Eye (tissue), 1 donor: ENCODE measurements at regions not wholly inside any gene's neighbourhood (a gene's known extent, or its start where the extent isn't known, plus 50 kb on each side); places are given as distances from the start of the nearest gene placed in this dataset.

Source experiments
- DNase-seq: peaks from one replicate; pipeline ENCODE4 v3.0.0-alpha.2; 2015

GRCh38 chr10:123581656-123582055 is 84.5 kb upstream of the GPR26 start:
- DNase-seq = no peak

GRCh38 chr10:123582084-123582989 is 83.8 kb upstream of the GPR26 start:
- DNase-seq = peak; percentile 95

- DNase-seq = peak; percentile 93
These were observed 82.3 kb upstream of the GPR26 start for GRCh38 chr10:123583639-123584418.

GRCh38 chr10:123584419-123584775 is 81.8 kb upstream of the GPR26 start:
- DNase-seq = no peak

GRCh38 chr10:123585477-123586445 is 80.4 kb upstream of the GPR26 start:
- no peak for DNase-seq

- DNase-seq = no peak
These were observed 79.0 kb upstream of the GPR26 start for GRCh38 chr10:123587110-123587509.

GRCh38 chr10:123588386-123588914 is 77.7 kb upstream of the GPR26 start:
- DNase-seq = no peak

- no peak for DNase-seq
These were observed 70.5 kb upstream of the GPR26 start for GRCh38 chr10:123595661-123596060.

- DNase-seq = no peak
These were observed 68.5 kb upstream of the GPR26 start for GRCh38 chr10:123597676-123598075.

- DNase-seq = peak; percentile 30
These were observed 66.7 kb upstream of the GPR26 start for GRCh38 chr10:123599366-123599849.

GRCh38 chr10:123600177-123600576 is 66.0 kb upstream of the GPR26 start:
- DNase-seq = no peak

GRCh38 chr10:123603130-123603529 is 63.0 kb upstream of the GPR26 start:
- no peak for DNase-seq

GRCh38 chr10:123604506-123604905 is 61.6 kb upstream of the GPR26 start:
- no peak for DNase-seq

GRCh38 chr10:123606006-123606405 is 60.1 kb upstream of the GPR26 start:
- DNase-seq = no peak

- no peak for DNase-seq
These were observed 59.2 kb upstream of the GPR26 start for GRCh38 chr10:123606955-123607354.

GRCh38 chr10:123607386-123607785 is 58.8 kb upstream of the GPR26 start:
- no peak for DNase-seq

GRCh38 chr10:123608047-123608446 is 58.1 kb upstream of the GPR26 start:
- no peak for DNase-seq

GRCh38 chr10:123611243-123611642 is 54.9 kb upstream of the GPR26 start:
- no peak for DNase-seq

GRCh38 chr10:123611876-123612275 is 54.3 kb upstream of the GPR26 start:
- DNase-seq = no peak

- no peak for DNase-seq
These were observed 52.8 kb upstream of the GPR26 start for GRCh38 chr10:123613346-123613850.

GRCh38 chr10:123614888-123615287 is 51.3 kb upstream of the GPR26 start:
- peak; percentile 92 for DNase-seq
